HT-29 (cell line): ENCODE measurements at regions not wholly inside any gene's neighbourhood (a gene's known extent, or its start where the extent isn't known, plus 50 kb on each side); places are given as distances from the start of the nearest gene placed in this dataset.
"Not testable (repeated sequence)": the region's sequence is repeated elsewhere in the genome, so short reads cannot be mapped to it uniquely, and the experiment has no call there.

Experiments
- DNase-seq: peaks from one replicate; pipeline ENCODE4 v3.0.0-alpha.2; 2015; ENCODE audit warnings: low spot score

- DNase-seq, result no peak
Observed at GRCh38 chr7:11221984-11222383, 248.3 kb downstream of the PHF14 start.

GRCh38 chr7:11224535-11224934 is 250.9 kb downstream of the PHF14 start:
- no peak for DNase-seq

- no peak for DNase-seq
Observed at GRCh38 chr7:11228515-11228914, 254.8 kb downstream of the PHF14 start.

GRCh38 chr7:11231190-11231589 is 257.5 kb downstream of the PHF14 start:
- DNase-seq, result no peak

GRCh38 chr7:11232462-11232861 is 258.8 kb downstream of the PHF14 start:
- no peak for DNase-seq

GRCh38 chr7:11233871-11234270 is 260.2 kb downstream of the PHF14 start:
- DNase-seq, result no peak

- DNase-seq, result no peak
Observed at GRCh38 chr7:11235491-11235890, 261.8 kb downstream of the PHF14 start.

GRCh38 chr7:11236680-11237079 is 263.0 kb downstream of the PHF14 start:
- DNase-seq, result no peak

GRCh38 chr7:11237742-11238141 is 264.1 kb downstream of the PHF14 start:
- DNase-seq, result no peak

GRCh38 chr7:11239316-11239715 is 265.6 kb downstream of the PHF14 start:
- no peak for DNase-seq

GRCh38 chr7:11243739-11244138 is 270.1 kb downstream of the PHF14 start:
- DNase-seq, result no peak

GRCh38 chr7:11244149-11244548 is 270.5 kb downstream of the PHF14 start:
- no peak for DNase-seq

GRCh38 chr7:11247545-11247944 is 273.9 kb downstream of the PHF14 start:
- no peak for DNase-seq

GRCh38 chr7:11251436-11251835 is 277.8 kb downstream of the PHF14 start:
- DNase-seq, result no peak

GRCh38 chr7:11252011-11252607 is 278.4 kb downstream of the PHF14 start:
- DNase-seq, result no peak

- no peak for DNase-seq
Observed at GRCh38 chr7:11252705-11253272, 279.1 kb downstream of the PHF14 start.

- DNase-seq, result no peak
Observed at GRCh38 chr7:11256501-11256900, 282.8 kb downstream of the PHF14 start.

GRCh38 chr7:11261470-11261869 is 287.8 kb downstream of the PHF14 start:
- peak; percentile 81 for DNase-seq

GRCh38 chr7:11266101-11266500 is 292.4 kb downstream of the PHF14 start:
- no peak for DNase-seq

- no peak for DNase-seq
Observed at GRCh38 chr7:11272352-11272751, 298.7 kb downstream of the PHF14 start.

- DNase-seq, result no peak
Observed at GRCh38 chr7:11274074-11274473, 300.4 kb downstream of the PHF14 start.

- no peak for DNase-seq
Observed at GRCh38 chr7:11281953-11282352, 308.3 kb downstream of the PHF14 start.

GRCh38 chr7:11283584-11283983 is 309.9 kb downstream of the PHF14 start:
- DNase-seq, result not testable (repeated sequence)

- no peak for DNase-seq
Observed at GRCh38 chr7:11290863-11291262, 317.2 kb downstream of the PHF14 start.
